ENCODE measurements at regions not wholly inside any gene's neighbourhood (a gene's known extent, or its start where the extent isn't known, plus 50 kb on each side); places are given as distances from the start of the nearest gene placed in this dataset.

DNA sequence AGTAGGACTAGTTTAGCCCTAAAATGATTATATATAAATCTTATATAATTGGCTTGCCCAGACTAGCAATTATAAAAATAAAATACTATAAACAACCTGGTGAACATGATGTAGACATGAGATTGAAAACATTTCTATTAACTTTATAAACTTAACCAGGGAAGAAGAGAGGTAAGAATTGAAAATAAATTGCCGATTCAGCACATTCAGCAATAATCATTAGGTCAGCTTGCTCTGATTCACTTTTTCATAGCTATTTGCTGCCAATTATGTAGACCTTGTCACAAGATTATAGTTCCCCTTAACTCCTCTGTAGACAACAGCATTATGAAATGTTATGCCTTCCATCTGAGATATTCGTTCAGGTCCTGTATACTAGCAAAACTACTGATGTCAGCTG is 199.3 kb upstream of the CA10 start:
- no peak for TF ChIP-seq EZH2phosphoT487 (IDR thresholded peaks at IDR 0.05; ENCODE audit: borderline replicate concordance, low read length)
- TF ChIP-seq, protein P1, sequence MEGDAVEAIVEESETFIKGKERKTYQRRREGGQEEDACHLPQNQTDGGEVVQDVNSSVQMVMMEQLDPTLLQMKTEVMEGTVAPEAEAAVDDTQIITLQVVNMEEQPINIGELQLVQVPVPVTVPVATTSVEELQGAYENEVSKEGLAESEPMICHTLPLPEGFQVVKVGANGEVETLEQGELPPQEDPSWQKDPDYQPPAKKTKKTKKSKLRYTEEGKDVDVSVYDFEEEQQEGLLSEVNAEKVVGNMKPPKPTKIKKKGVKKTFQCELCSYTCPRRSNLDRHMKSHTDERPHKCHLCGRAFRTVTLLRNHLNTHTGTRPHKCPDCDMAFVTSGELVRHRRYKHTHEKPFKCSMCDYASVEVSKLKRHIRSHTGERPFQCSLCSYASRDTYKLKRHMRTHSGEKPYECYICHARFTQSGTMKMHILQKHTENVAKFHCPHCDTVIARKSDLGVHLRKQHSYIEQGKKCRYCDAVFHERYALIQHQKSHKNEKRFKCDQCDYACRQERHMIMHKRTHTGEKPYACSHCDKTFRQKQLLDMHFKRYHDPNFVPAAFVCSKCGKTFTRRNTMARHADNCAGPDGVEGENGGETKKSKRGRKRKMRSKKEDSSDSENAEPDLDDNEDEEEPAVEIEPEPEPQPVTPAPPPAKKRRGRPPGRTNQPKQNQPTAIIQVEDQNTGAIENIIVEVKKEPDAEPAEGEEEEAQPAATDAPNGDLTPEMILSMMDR (IDR thresholded peaks at IDR 0.05; ENCODE audit: low read depth, low read length, poor library complexity, severe bottlenecking), result no peak
